Endothelial cell (in vitro differentiated cells): ENCODE measurements at regions not wholly inside any gene's neighbourhood (a gene's known extent, or its start where the extent isn't known, plus 50 kb on each side); places are given as distances from the start of the nearest gene placed in this dataset.

ENCODE experiments used
- DNase-seq: peaks from one replicate; pipeline ENCODE4 v3.0.0; 2021; ENCODE audit warnings: low spot score
- H3K27ac Mint-ChIP-seq: one replicate; pipeline ENCODE4 v1.8.0; 2021; ENCODE audit warnings: mixed read lengths, inconsistent platforms; ENCODE audit not compliant: unreplicated experiment
- H3K27me3 Mint-ChIP-seq: one replicate; pipeline ENCODE4 v1.8.0; 2021; ENCODE audit warnings: mild to moderate bottlenecking, moderate library complexity, mixed read lengths, inconsistent platforms; ENCODE audit not compliant: unreplicated experiment
- H3K36me3 Mint-ChIP-seq: one replicate; pipeline ENCODE4 v1.8.0; 2021; ENCODE audit warnings: mild to moderate bottlenecking, low read depth, mixed read lengths, inconsistent platforms; ENCODE audit not compliant: unreplicated experiment
- H3K4me1 Mint-ChIP-seq: one replicate; pipeline ENCODE4 v1.8.0; 2021; ENCODE audit warnings: mild to moderate bottlenecking, mixed read lengths, inconsistent platforms; ENCODE audit not compliant: unreplicated experiment
- H3K4me3 Mint-ChIP-seq: one replicate; pipeline ENCODE4 v1.8.0; 2021; ENCODE audit warnings: mild to moderate bottlenecking, mixed read lengths, inconsistent platforms; ENCODE audit not compliant: unreplicated experiment
- H3K9me3 Mint-ChIP-seq: one replicate; pipeline ENCODE4 v1.8.0; 2021; ENCODE audit warnings: mixed read lengths, inconsistent platforms; ENCODE audit not compliant: unreplicated experiment
- CTCF ChIP-seq: fragments of 200-600 bp; sonication (generic); IDR thresholded peaks from one replicate; pipeline ENCODE4 v1.5.0; 2021; ENCODE audit warnings: antibody characterized with exemption; ENCODE audit not compliant: unreplicated experiment

- no peaks in the 10 kb centered on the region for H3K27me3 Mint-ChIP-seq
- H3K9me3 Mint-ChIP-seq, result no peaks in the 10 kb centered on the region
- H3K4me3 Mint-ChIP-seq, result no peak overlapping the region
- H3K4me1 Mint-ChIP-seq, result no peaks in the 10 kb centered on the region
- no peaks in the 10 kb centered on the region for H3K36me3 Mint-ChIP-seq
- no peak for TF ChIP-seq CTCF
- no peak for DNase-seq
- no peak overlapping the region for H3K27ac Mint-ChIP-seq
These were observed 1561.7 kb upstream of the SLC39A10 start for GRCh38 chr2:194095359-194095758.

GRCh38 chr2:194090251-194090905, 1566.6 kb upstream of the SLC39A10 start:
- Mint-ChIP-seq H3K4me1 (no peaks in the 10 kb centered on the region), H3K9me3 (no peaks in the 10 kb centered on the region), H3K4me3 (no peak overlapping the region), H3K36me3 (no peaks in the 10 kb centered on the region), H3K27ac (no peak overlapping the region), H3K27me3 (no peaks in the 10 kb centered on the region)
- no peak for TF ChIP-seq CTCF
- DNase-seq, result no peak

- no peaks in the 10 kb centered on the region for H3K27me3 Mint-ChIP-seq
- DNase-seq, result no peak
- no peak for TF ChIP-seq CTCF
- no peaks in the 10 kb centered on the region for H3K36me3 Mint-ChIP-seq
- no peak overlapping the region for H3K4me3 Mint-ChIP-seq
- no peaks in the 10 kb centered on the region for H3K9me3 Mint-ChIP-seq
- H3K4me1 Mint-ChIP-seq, result no peaks in the 10 kb centered on the region
- H3K27ac Mint-ChIP-seq, result no peak overlapping the region
These were observed 1569.7 kb upstream of the SLC39A10 start for GRCh38 chr2:194087089-194087958.

- H3K9me3 Mint-ChIP-seq, result no peaks in the 10 kb centered on the region
- H3K27ac Mint-ChIP-seq, result no peak overlapping the region
These were observed 1570.9 kb upstream of the SLC39A10 start for GRCh38 chr2:194086129-194086528.

More at GRCh38 chr2:194086129-194086528, 1570.9 kb upstream of the SLC39A10 start:
- Mint-ChIP-seq H3K27me3 (no peaks in the 10 kb centered on the region), H3K4me3 (no peak overlapping the region), H3K36me3 (no peaks in the 10 kb centered on the region), H3K4me1 (no peaks in the 10 kb centered on the region)
- no peak for DNase-seq
- TF ChIP-seq CTCF, result no peak
